H1 (cell line): ENCODE measurements at regions not wholly inside any gene's neighbourhood (a gene's known extent, or its start where the extent isn't known, plus 50 kb on each side); places are given as distances from the start of the nearest gene placed in this dataset.

ENCODE experiments used
- CTCF ChIA-PET: fragments of 300-600 bp; sonication (Branson Sonifier 250); formaldehyde crosslinking; loops from one replicate; lab custom pipeline; 2021; ENCODE audit not compliant: partially characterized antibody; lab: Charles Lee
- POLR2A ChIA-PET: fragments of 300-600 bp; sonication (Branson Sonifier 250); formaldehyde crosslinking; loops from one replicate; lab custom pipeline; 2021; ENCODE audit warnings: inconsistent platforms; ENCODE audit not compliant: partially characterized antibody; lab: Charles Lee
- DNase-seq, 2 experiments: peaks; one replicate each; pipeline versions ENCODE4 v3.0.0 to v3.0.0-alpha.2; 2010 to 2022; ENCODE audit warnings: low spot score in 2 of 2, low read depth in 1 of 2, mixed read lengths in 1 of 2
- FAIRE-seq: peaks from 2 replicates; lab custom pipeline; 2011; peaks lifted over from hg19 to GRCh38; lab: Jason Lieb, UNC
- H2AFZ ChIP-seq: 2 replicates; pipeline ENCODE4 v1.8.1; 2012; ENCODE audit warnings: low read length, inconsistent platforms
- H2AK5ac ChIP-seq: 2 replicates; pipeline ENCODE4 v1.6.1; 2013; ENCODE audit warnings: low read depth, low read length
- H2BK120ac ChIP-seq: replicated peaks from 2 replicates; pipeline ENCODE3; 2013; ENCODE audit warnings: low read depth, low read length, inconsistent platforms
- H2BK12ac ChIP-seq: 2 replicates; pipeline ENCODE4 v1.6.1; 2013; ENCODE audit warnings: low read depth, low read length
- H2BK15ac ChIP-seq: 2 replicates; pipeline ENCODE4 v1.6.1; 2013; ENCODE audit warnings: low read length
- H2BK20ac ChIP-seq: 2 replicates; pipeline ENCODE4 v1.6.1; 2013; ENCODE audit warnings: low read length
- H2BK5ac ChIP-seq: 2 replicates; pipeline ENCODE4 v1.6.1; 2013; ENCODE audit warnings: low read depth, low read length
- H3K14ac ChIP-seq: 2 replicates; pipeline ENCODE4 v1.6.1; 2013; ENCODE audit warnings: inconsistent platforms; ENCODE audit not compliant: insufficient read length
- H3K18ac ChIP-seq: 2 replicates; pipeline ENCODE4 v1.6.1; 2013; ENCODE audit warnings: low read length; ENCODE audit errors: extremely low read depth
- H3K23ac ChIP-seq: 2 replicates; pipeline ENCODE4 v1.6.1; 2013; ENCODE audit warnings: inconsistent platforms; ENCODE audit not compliant: insufficient read length
- H3K23me2 ChIP-seq: 2 replicates; pipeline ENCODE4 v1.6.1; 2013; ENCODE audit warnings: low read depth, low read length
- H3K27ac ChIP-seq: 2 replicates; pipeline ENCODE4 v1.6.1; 2011; ENCODE audit warnings: low read depth, low read length, inconsistent platforms
- H3K27me3 ChIP-seq, 4 experiments: replicated peaks in 1 of 4; 1 replicate in 1 of 4; 2 replicates in 3 of 4; pipeline versions ENCODE4 v1.6.1 to v1.8.1; 2011 to 2013; ENCODE audit warnings: low read length in 3 of 4, mild to moderate bottlenecking in 3 of 4, inconsistent platforms in 2 of 4, mixed read lengths in 2 of 4, moderate library complexity in 1 of 4; ENCODE audit not compliant: control insufficient read depth in 3 of 4, insufficient read depth in 3 of 4; ENCODE audit errors: extremely low read depth in 1 of 4
- H3K36me3 ChIP-seq, 4 experiments: 2 replicates each; pipeline versions ENCODE4 v1.6.1 to v1.8.1; 2011 to 2013; ENCODE audit warnings: mild to moderate bottlenecking in 4 of 4, low read length in 3 of 4, moderate library complexity in 2 of 4, control low read depth in 1 of 4, inconsistent platforms in 1 of 4; ENCODE audit not compliant: insufficient read depth in 4 of 4, control insufficient read depth in 2 of 4
- H3K4ac ChIP-seq: replicated peaks from 2 replicates; pipeline ENCODE3; 2013; ENCODE audit warnings: low read length, low read depth, mixed read lengths, inconsistent platforms; ENCODE audit not compliant: insufficient read length
- H3K4me1 ChIP-seq, 4 experiments: replicated peaks in 1 of 4; 1 replicate in 1 of 4; 2 replicates in 3 of 4; pipeline versions ENCODE4 v1.6.1 to v1.8.1; 2011 to 2013; ENCODE audit warnings: low read length in 3 of 4, inconsistent platforms in 2 of 4, mixed read lengths in 1 of 4; ENCODE audit not compliant: insufficient read depth in 4 of 4, control insufficient read depth in 3 of 4
- H3K4me2 ChIP-seq, 2 experiments: 2 replicates each; pipeline versions ENCODE4 v1.6.1 to v1.8.1; 2011 to 2013; ENCODE audit warnings: low read depth in 2 of 2, low read length in 2 of 2, control low read depth in 1 of 2, inconsistent platforms in 1 of 2, mild to moderate bottlenecking in 1 of 2; ENCODE audit not compliant: insufficient read depth in 1 of 2
- H3K4me3 ChIP-seq, 4 experiments: fragments of 200-600, 300-600 bp in 1 of 4; sonication (generic), shearing (Covaris generic), sonication (Bioruptor Twin) in 1 of 4; 2 replicates each; pipeline versions ENCODE4 v1.5.1 to v1.8.1; 2011 to 2016; ENCODE audit warnings: low read length in 4 of 4, low read depth in 3 of 4, control low read depth in 2 of 4, inconsistent platforms in 2 of 4, mild to moderate bottlenecking in 2 of 4, mixed read lengths in 1 of 4, moderate library complexity in 1 of 4; ENCODE audit not compliant: insufficient read depth in 2 of 4; ENCODE audit errors: extremely low read depth in 1 of 4
- H3K56ac ChIP-seq: replicated peaks from 2 replicates; pipeline ENCODE3; 2013; ENCODE audit warnings: low read depth, mild to moderate bottlenecking, mixed read lengths, low read length, inconsistent platforms; ENCODE audit not compliant: insufficient read length
- H3K79me1 ChIP-seq: 2 replicates; pipeline ENCODE4 v1.6.1; 2013; ENCODE audit warnings: low read depth, low read length, control low read depth
- H3K79me2 ChIP-seq, 2 experiments: 2 replicates each; pipeline versions ENCODE4 v1.6.1 to v1.8.1; 2012 to 2013; ENCODE audit warnings: low read length in 2 of 2, mild to moderate bottlenecking in 2 of 2, inconsistent platforms in 1 of 2; ENCODE audit not compliant: insufficient read depth in 2 of 2, control insufficient read depth in 1 of 2
- H3K9ac ChIP-seq, 4 experiments: replicated peaks in 1 of 4; 1 replicate in 1 of 4; 2 replicates in 3 of 4; pipeline versions ENCODE4 v1.6.1 to v1.8.1; 2011 to 2013; ENCODE audit warnings: low read depth in 3 of 4, low read length in 3 of 4, control low read depth in 2 of 4, mild to moderate bottlenecking in 2 of 4, moderate library complexity in 2 of 4, inconsistent platforms in 1 of 4; ENCODE audit errors: extremely low read depth in 1 of 4
- H3K9me3 ChIP-seq, 2 experiments: 2 replicates each; pipeline versions ENCODE4 v1.6.1 to v1.8.1; 2012 to 2013; ENCODE audit warnings: mild to moderate bottlenecking in 2 of 2, moderate library complexity in 2 of 2, control low read depth in 1 of 2, inconsistent platforms in 1 of 2, low read depth in 1 of 2, low read length in 1 of 2, mixed read lengths in 1 of 2; ENCODE audit not compliant: insufficient read depth in 2 of 2
- H4K20me1 ChIP-seq, 2 experiments: replicated peaks in 1 of 2; 2 replicates each; pipeline versions ENCODE3 to v1.8.1; 2011 to 2013; ENCODE audit warnings: inconsistent platforms in 2 of 2, low read length in 2 of 2, mild to moderate bottlenecking in 1 of 2; ENCODE audit not compliant: insufficient read depth in 2 of 2, control insufficient read depth in 1 of 2
- H4K5ac ChIP-seq: 2 replicates; pipeline ENCODE4 v1.6.1; 2013; ENCODE audit warnings: low read length, low read depth, mixed read lengths, inconsistent platforms; ENCODE audit not compliant: insufficient read length
- H4K8ac ChIP-seq: 2 replicates; pipeline ENCODE4 v1.8.0; 2013; ENCODE audit warnings: mild to moderate bottlenecking, moderate library complexity, low read length, inconsistent platforms; ENCODE audit not compliant: insufficient read depth; ENCODE audit errors: extremely low read depth
- H4K91ac ChIP-seq: replicated peaks from 2 replicates; pipeline ENCODE3; 2013; ENCODE audit warnings: low read length, mixed read lengths, inconsistent platforms; ENCODE audit not compliant: insufficient read length
- BCL11A ChIP-seq, 2 experiments: IDR thresholded peaks; one replicate each; pipeline ENCODE4 v1.6.1; 2011; ENCODE audit warnings: low read depth in 2 of 2, low read length in 2 of 2, mild to moderate bottlenecking in 2 of 2
- EGR1 ChIP-seq: IDR thresholded peaks from 2 replicates; pipeline ENCODE4 v1.6.1; 2011; ENCODE audit warnings: low read depth, low read length, borderline replicate concordance
- EZH2 ChIP-seq: fragments of 200-600 bp; sonication (generic); IDR thresholded peaks from 2 replicates; pipeline ENCODE4 v1.7.1; 2012; ENCODE audit warnings: low read depth, mild to moderate bottlenecking, moderate library complexity, low read length, inconsistent platforms; ENCODE audit not compliant: severe bottlenecking
- RBBP5 ChIP-seq: IDR thresholded peaks from 2 replicates; pipeline ENCODE4 v1.7.1; 2012; ENCODE audit warnings: low read depth, mild to moderate bottlenecking, inconsistent platforms, low read length, moderate library complexity, borderline replicate concordance
- SIRT6 ChIP-seq: IDR thresholded peaks from one replicate; pipeline ENCODE4 v1.7.1; 2012; ENCODE audit warnings: low read length, inconsistent platforms
- WGBS, 2 experiments: shearing (Covaris generic) in 1 of 2; methylation state at CpG; one replicate each; pipeline versions ENCODE4 v1.1.6 to v1.1.7; 2013 to 2015; ENCODE audit warnings: low lambda C conversion rate in 2 of 2, mixed read lengths in 2 of 2, inconsistent platforms in 1 of 2, low coverage in 1 of 2, missing lambda C conversion rate in 1 of 2; ENCODE audit not compliant: insufficient replicate concordance in 2 of 2, insufficient coverage in 1 of 2, insufficient read length in 1 of 2; ENCODE audit errors: extremely low coverage in 1 of 2, missing lambda C conversion rate in 1 of 2; 5-methylcytosine and 5-hydroxymethylcytosine counted together

DNA sequence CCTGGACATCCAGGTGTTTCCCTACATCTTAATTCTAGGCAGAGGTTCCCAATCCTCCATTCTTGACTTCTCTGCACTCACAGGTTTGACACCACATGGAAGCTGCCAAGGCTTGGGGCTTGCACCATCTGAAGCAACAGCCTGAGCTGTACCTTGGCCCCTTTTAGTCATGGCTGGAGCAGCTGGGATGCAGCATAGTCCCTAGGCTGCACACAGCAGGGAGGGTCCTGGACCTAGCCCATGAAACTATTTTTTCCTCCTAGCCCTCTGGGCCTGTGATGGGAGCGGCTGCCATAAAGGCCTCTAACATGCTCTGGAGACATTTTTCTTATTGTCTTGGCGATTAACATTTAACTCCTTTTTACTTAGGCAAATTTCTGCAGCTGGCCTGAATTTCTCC, 417.2 kb upstream of the FLRT2 start:
- Histone ChIP-seq H2BK120ac (no peak overlapping the region), H3K9ac (no peak overlapping the region), H4K8ac (no peak overlapping the region), H3K36me3 (no peaks in the 10 kb centered on the region), H2BK12ac (no peak overlapping the region), H4K91ac (no peak overlapping the region), H2AK5ac (no peak overlapping the region), H3K27me3 (no peaks in the 10 kb centered on the region), H2BK15ac (no peak overlapping the region), H4K5ac (no peak overlapping the region), H3K4me2 (no peak overlapping the region), H3K27ac (no peak overlapping the region), H3K4me1 (no peaks in the 10 kb centered on the region), H3K18ac (no peak overlapping the region), H3K23me2 (no peaks in the 10 kb centered on the region), H3K14ac (no peak overlapping the region), H3K79me1 (no peaks in the 10 kb centered on the region), H3K56ac (no peak overlapping the region), H3K4ac (no peak overlapping the region), H3K79me2 (no peaks in the 10 kb centered on the region), H2BK5ac (no peak overlapping the region), H2BK20ac (no peak overlapping the region), H4K20me1 (no peaks in the 10 kb centered on the region), H3K23ac (no peak overlapping the region), H3K9me3 (peaks cover 22 to 24% of the 10 kb centered on the region in 2 experiments), H3K4me3 (no peak overlapping the region; a peak in 1 of 8 replicates), H2AFZ (no peak overlapping the region)
- TF ChIP-seq RBBP5, result no peak
- TF ChIP-seq SIRT6, result no peak
- no peak for TF ChIP-seq EZH2
- no peak for TF ChIP-seq EGR1
- TF ChIP-seq BCL11A (IDR thresholded peaks at IDR 0.05; ENCODE audit: low read depth in 2 of 2, low read length in 2 of 2), result no peak
- no peak for DNase-seq
- ChIA-PET CTCF (interaction anchor here (0.6 kb wide), 1 partner anchor 499 kb away, joined by 4 read pairs; no protein-coding TSS in a partner anchor), POLR2A (no interaction called here)
- no peak for FAIRE-seq
- 95% methylated on average over 2 of the region's 2 CpGs; no CpG with 5 or more reads in 1 of the 2 experiments for WGBS, 2 experiments
